Right lobe of liver (tissue), 4 donors: ENCODE measurements at regions not wholly inside any gene's neighbourhood (a gene's known extent, or its start where the extent isn't known, plus 50 kb on each side); places are given as distances from the start of the nearest gene placed in this dataset.

Source experiments
- POLR2A ChIP-seq: fragments of 450-650 bp; IDR thresholded peaks from one replicate; pipeline ENCODE4 v1.6.1; 2017; ENCODE audit warnings: antibody characterized with exemption, mild to moderate bottlenecking
- TF ChIP-seq, protein P1 (sequence below), 4 donors: fragments of 200-600 bp in 3 of 4; fragments of 450-650 bp in 1 of 4; IDR thresholded peaks; one replicate each; pipeline versions ENCODE4 v1.5.1 to v1.8.0; 2016 to 2022; ENCODE audit warnings: antibody characterized with exemption in 4 of 4, mild to moderate bottlenecking in 2 of 4
- donor health status: DM: no; HTN: no; CAD: no.
- donor health status: DM: no; HTN: no; CAD: no.
- donor health status: DM: no; HTN: yes; CAD: no.

DNA sequence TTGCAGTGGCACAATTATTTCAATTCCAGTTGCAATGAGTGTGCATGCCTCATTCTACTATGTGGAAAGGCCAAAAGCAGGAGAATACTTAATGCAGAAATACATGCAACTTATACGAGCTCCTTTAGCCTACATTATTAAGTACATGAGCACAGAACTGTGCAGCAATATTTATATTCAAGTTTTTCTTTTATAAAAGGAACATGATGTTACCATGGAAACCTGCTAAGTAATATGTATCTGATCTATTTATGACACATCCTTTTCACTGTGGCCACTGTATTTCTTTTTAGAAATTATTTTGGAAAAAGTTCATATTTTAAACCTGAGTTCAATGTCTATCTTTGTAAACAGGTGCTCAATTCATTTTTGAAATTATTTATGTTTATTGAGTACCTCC lies 88.9 kb downstream of the ELAPOR2 start:
- TF ChIP-seq, protein P1, sequence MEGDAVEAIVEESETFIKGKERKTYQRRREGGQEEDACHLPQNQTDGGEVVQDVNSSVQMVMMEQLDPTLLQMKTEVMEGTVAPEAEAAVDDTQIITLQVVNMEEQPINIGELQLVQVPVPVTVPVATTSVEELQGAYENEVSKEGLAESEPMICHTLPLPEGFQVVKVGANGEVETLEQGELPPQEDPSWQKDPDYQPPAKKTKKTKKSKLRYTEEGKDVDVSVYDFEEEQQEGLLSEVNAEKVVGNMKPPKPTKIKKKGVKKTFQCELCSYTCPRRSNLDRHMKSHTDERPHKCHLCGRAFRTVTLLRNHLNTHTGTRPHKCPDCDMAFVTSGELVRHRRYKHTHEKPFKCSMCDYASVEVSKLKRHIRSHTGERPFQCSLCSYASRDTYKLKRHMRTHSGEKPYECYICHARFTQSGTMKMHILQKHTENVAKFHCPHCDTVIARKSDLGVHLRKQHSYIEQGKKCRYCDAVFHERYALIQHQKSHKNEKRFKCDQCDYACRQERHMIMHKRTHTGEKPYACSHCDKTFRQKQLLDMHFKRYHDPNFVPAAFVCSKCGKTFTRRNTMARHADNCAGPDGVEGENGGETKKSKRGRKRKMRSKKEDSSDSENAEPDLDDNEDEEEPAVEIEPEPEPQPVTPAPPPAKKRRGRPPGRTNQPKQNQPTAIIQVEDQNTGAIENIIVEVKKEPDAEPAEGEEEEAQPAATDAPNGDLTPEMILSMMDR (IDR thresholded peaks at IDR 0.05): no peak
- no peak for TF ChIP-seq POLR2A
